HG02759 (cell line): ENCODE measurements at regions not wholly inside any gene's neighbourhood (a gene's known extent, or its start where the extent isn't known, plus 50 kb on each side); places are given as distances from the start of the nearest gene placed in this dataset.
A peak's percentile ranks its signal among the peaks of the same experiment; 100 is the strongest.
"Not testable (repeated sequence)": the region's sequence is repeated elsewhere in the genome, so short reads cannot be mapped to it uniquely, and the experiment has no call there.

Experiments used
- ATAC-seq: cut with Tn5 transposase; IDR thresholded peaks from one replicate; pipeline ENCODE4 v1.9.1; 2021; ENCODE audit warnings: mild to moderate bottlenecking, moderate library complexity; ENCODE audit not compliant: unreplicated experiment

- ATAC-seq: no peak
These were observed 382.0 kb downstream of the LNPK start for GRCh38 chr2:175620106-175620505.

- no peak for ATAC-seq
These were observed 382.7 kb downstream of the LNPK start for GRCh38 chr2:175619179-175620045.

GRCh38 chr2:175612280-175612679, 389.8 kb downstream of the LNPK start:
- no peak for ATAC-seq

- no peak for ATAC-seq
These were observed 395.8 kb downstream of the LNPK start for GRCh38 chr2:175606010-175606841.

GRCh38 chr2:175605640-175606009, 396.4 kb downstream of the LNPK start:
- no peak for ATAC-seq

- ATAC-seq: no peak
These were observed 400.1 kb downstream of the LNPK start for GRCh38 chr2:175601969-175602368.

- ATAC-seq: no peak
These were observed 401.9 kb downstream of the LNPK start for GRCh38 chr2:175599966-175600831.

- no peak for ATAC-seq
These were observed 404.8 kb downstream of the LNPK start for GRCh38 chr2:175597286-175597685.

GRCh38 chr2:175595139-175595538, 406.9 kb downstream of the LNPK start:
- ATAC-seq: no peak

- ATAC-seq: not testable (repeated sequence)
These were observed 408.2 kb downstream of the LNPK start for GRCh38 chr2:175593686-175594525.

- ATAC-seq: not testable (repeated sequence)
These were observed 406.7 kb upstream of the ATP5MC3 start for GRCh38 chr2:175588213-175588612.

- ATAC-seq: no peak
These were observed 404.0 kb upstream of the ATP5MC3 start for GRCh38 chr2:175585496-175585895.

- ATAC-seq: no peak
These were observed 399.1 kb upstream of the ATP5MC3 start for GRCh38 chr2:175580652-175581051.

GRCh38 chr2:175579646-175580045, 398.1 kb upstream of the ATP5MC3 start:
- no peak for ATAC-seq

- ATAC-seq: no peak
These were observed 396.0 kb upstream of the ATP5MC3 start for GRCh38 chr2:175577368-175577970.

- ATAC-seq: no peak
These were observed 395.4 kb upstream of the ATP5MC3 start for GRCh38 chr2:175576875-175577274.

GRCh38 chr2:175576270-175576669, 394.8 kb upstream of the ATP5MC3 start:
- peak; percentile 13 for ATAC-seq

- peak; percentile 98 for ATAC-seq
These were observed 394.1 kb upstream of the ATP5MC3 start for GRCh38 chr2:175575346-175576258.

- no peak for ATAC-seq
These were observed 392.6 kb upstream of the ATP5MC3 start for GRCh38 chr2:175574069-175574468.
